GM19035 (cell line): ENCODE measurements at regions not wholly inside any gene's neighbourhood (a gene's known extent, or its start where the extent isn't known, plus 50 kb on each side); places are given as distances from the start of the nearest gene placed in this dataset.
"Not testable (repeated sequence)": the region's sequence is repeated elsewhere in the genome, so short reads cannot be mapped to it uniquely, and the experiment has no call there.

Experiments used
- ATAC-seq: cut with Tn5 transposase; IDR thresholded peaks from one replicate; pipeline ENCODE4 v1.9.1; 2021; ENCODE audit not compliant: unreplicated experiment

- no peak for ATAC-seq
Observed at GRCh38 chr5:123708074-123708806, 196.3 kb downstream of the CSNK1G3 start.

DNA sequence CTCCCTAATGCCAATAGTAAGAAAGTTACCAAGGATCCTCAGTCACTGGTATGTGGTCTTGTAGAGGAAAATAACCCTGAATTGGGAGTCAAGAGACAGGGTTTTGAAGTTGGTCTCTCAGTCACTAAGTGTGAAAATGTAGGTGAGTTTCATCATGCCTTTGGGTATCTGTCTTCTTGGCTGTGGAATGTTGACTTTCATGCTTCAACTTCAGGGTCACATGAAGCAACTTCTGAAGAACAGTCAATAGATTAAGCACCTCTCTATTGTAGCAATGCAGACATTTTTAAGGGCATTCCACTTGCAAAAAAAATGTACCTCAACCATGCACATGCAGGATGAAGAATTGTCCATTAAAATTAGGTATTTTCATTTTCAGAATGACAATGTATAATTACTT lies 194.6 kb downstream of the CSNK1G3 start:
- ATAC-seq = no peak

DNA sequence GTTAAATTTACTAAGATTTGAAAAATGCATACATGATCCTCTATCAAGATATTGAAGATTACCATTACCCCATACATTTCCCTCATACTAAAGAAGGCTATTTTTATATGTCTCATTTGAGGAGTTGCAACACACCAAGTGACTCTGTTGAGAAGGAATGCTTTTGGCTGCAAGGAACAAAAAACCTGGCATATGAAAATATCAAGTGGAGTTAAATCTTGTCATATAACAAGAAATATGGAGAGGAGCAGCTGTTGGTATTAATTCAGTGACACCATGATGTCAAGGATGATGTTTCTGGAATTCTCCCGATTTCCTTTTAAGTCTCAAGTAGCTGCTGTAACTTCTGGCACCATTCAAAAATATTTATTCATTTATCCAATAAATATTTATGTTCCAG lies 193.8 kb downstream of the CSNK1G3 start:
- no peak for ATAC-seq

GRCh38 chr5:123701511-123702200 lies 189.7 kb downstream of the CSNK1G3 start:
- no peak for ATAC-seq

DNA sequence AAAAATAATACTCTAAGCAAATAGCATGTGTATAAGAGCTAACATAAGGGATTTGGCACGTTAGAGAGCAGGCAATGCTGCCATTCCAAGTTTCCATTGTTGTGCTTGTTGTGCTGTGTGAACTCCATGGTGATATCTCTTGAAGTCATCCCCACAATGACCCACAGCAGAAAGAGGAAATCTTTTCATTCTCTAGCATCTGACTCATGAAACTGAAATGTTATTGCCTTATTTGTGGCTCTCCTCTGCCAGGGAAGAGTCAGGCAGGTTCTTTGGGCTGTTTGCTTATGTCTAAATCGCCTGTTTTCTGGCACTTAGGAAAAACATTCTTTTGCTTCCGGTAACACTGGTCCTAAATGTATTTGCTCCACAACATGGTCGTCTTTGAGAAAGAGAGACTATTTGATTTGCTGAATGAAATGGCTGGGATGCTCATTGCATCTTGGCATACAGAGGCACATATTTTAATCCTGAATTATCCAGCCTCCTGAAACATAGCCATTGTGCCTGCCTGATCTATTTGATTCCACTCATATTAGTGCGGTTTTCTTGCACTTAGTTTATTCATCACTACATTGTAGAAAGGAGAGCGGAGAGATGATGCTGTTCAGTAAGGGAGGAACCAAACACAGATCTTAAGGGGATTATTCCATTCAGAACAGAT lies 188.8 kb downstream of the CSNK1G3 start:
- ATAC-seq = no peak

GRCh38 chr5:123699571-123699970 lies 187.6 kb downstream of the CSNK1G3 start:
- ATAC-seq = no peak

- ATAC-seq = not testable (repeated sequence)
Observed at GRCh38 chr5:123698937-123699336, 187.0 kb downstream of the CSNK1G3 start.

GRCh38 chr5:123696921-123697341 lies 185.0 kb downstream of the CSNK1G3 start:
- no peak for ATAC-seq

DNA sequence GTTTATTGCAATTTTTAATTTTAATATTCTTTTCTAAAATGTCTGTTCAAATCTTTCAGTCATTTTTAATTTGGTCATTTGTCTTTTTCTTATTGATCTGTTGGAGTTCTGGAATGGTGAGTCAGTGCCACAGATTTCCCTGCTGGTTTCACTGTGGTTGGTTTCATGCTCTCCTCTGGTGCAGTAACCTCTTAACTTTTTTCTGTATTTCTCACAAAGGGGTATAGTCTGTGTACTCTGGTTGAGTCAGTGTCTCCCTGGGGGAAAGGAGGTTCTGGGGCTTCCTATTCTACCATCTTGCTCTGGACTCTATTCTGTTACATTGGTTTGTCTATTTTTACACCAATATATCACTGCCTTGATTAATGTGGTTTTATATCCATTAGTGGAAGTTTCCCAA lies 178.8 kb downstream of the CSNK1G3 start:
- ATAC-seq = no peak

GRCh38 chr5:123681061-123681460 lies 169.1 kb downstream of the CSNK1G3 start:
- ATAC-seq = no peak

- ATAC-seq = no peak
Observed at GRCh38 chr5:123673107-123673506, 161.1 kb downstream of the CSNK1G3 start.

DNA sequence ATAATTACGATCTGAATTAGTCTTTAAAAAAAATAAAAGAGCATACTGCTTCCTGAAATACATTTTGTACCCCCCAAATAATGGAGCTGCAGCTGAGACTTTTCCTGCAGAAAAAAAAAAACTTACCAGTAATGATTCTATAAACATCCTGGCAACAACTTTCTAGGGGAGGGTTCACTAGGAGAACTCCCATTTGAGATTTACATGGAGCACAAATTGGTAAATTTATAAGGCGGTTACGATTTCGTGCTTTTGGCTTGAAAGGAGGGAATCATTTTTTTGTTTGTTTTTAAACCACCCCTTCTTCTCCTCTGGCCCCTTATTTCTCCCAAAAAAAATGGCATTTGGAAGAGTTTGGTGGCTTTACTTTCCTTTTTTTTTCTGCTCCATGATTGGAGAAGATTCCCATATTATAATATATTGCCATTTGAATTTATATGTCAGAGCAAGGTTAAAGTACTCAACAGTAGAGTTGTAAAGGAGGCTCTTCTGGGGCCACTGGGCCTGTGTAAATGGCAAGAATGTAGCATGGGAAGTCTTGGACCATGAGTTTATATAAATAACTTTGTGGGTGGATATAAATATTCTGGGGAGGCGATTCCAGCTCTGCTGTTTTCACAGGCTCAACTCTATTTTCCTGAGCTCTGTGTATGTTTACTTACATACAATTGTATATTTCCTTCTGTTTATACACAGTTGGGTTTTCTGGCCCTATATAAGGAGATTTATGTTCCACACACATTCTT lies 159.9 kb downstream of the CSNK1G3 start:
- no peak for ATAC-seq

- ATAC-seq = peak; percentile 77
Observed at GRCh38 chr5:123671042-123671441, 159.1 kb downstream of the CSNK1G3 start.
